ENCODE measurements at regions not wholly inside any gene's neighbourhood (a gene's known extent, or its start where the extent isn't known, plus 50 kb on each side); places are given as distances from the start of the nearest gene placed in this dataset.

DNA sequence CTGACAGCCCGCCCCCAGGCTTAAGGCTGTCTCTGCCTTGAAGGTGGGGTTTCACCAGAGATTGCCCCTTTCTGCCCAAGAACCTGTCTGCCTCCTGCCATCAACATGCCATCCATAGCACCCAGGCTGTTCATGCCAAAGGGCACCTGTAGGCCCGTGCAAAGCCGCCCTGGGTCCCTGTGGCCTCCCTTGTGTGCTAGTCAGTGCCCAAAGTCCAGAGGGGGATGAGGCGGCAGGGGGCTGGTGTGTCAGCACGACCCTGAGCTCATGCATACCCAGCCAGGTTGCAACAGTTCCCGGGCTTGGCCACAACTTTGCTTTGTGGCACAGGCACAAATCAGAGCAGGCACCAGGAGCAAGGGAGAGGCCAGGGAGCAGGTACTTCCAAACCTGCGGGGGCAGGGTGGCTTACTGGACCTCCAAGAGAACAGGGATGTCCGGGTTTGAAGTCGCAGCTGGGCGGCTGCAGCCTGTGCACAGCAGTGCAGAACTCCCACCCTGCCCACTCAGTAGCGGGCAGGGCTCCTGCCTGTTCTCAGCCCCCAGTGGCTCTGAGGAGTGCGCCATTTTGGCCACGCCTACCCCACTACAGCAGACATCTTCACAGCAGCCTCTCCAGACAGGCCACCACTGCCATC, 671.1 kb upstream of the GRM3 start:
- no peak for DNase-seq
- Histone ChIP-seq H3K9me3 (replicated peaks) (no peaks in the 10 kb centered on the region), H3K4me1 (no peaks in the 10 kb centered on the region), H3K36me3 (no peaks in the 10 kb centered on the region), H3K27me3 (no peaks in the 10 kb centered on the region), H3K27ac (no peak overlapping the region), H3K4me3 (no peak overlapping the region)

DNA sequence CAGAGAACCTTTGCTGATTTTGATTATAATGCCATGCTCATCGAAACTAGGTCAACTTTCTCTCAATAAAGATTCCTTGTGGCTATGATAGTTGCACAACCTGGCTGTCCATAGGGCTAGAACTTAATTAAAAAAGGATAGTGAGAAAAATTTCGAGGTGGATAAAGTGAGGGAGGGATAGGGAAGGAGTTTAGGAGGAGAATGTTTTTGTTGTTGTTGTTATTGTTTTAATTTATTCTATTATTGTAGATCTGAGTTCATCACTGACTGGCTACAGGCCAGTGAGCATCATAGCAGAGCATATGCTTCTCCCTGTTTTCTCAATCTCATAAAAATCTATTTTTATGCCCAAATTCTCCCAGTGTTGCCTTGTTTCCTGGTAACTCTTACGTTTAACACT, 688.7 kb upstream of the GRM3 start:
- H3K4me1 ChIP-seq: no peaks in the 10 kb centered on the region
- no peak for DNase-seq
- no peaks in the 10 kb centered on the region for H3K27me3 ChIP-seq
- no peaks in the 10 kb centered on the region for H3K9me3 ChIP-seq (replicated peaks)
- H3K4me3 ChIP-seq: no peak overlapping the region
- H3K36me3 ChIP-seq: no peaks in the 10 kb centered on the region
- no peak overlapping the region for H3K27ac ChIP-seq

DNA sequence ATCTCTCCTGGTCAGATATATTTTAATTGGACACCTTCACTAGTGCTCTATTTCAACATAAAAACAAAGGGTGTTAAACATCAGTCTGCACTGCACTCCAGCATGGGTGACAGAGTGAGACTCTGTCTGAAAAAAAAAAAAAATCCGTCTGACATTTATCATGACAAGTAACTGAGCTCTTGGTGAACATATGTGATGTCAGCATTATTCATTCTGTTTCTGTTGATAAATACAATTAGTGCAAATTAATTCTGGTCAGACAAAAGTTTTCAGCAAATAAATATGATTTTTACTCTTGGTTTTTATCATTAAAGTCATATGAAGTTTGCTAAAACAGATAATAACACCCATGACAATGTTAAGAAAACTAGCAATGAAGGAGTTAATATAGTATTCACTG, 692.8 kb upstream of the GRM3 start:
- no peak overlapping the region for H3K4me3 ChIP-seq
- H3K27ac ChIP-seq: no peak overlapping the region
- no peak for DNase-seq
- H3K36me3 ChIP-seq: no peaks in the 10 kb centered on the region
- no peaks in the 10 kb centered on the region for H3K9me3 ChIP-seq (replicated peaks)
- no peaks in the 10 kb centered on the region for H3K27me3 ChIP-seq
- no peaks in the 10 kb centered on the region for H3K4me1 ChIP-seq

DNA sequence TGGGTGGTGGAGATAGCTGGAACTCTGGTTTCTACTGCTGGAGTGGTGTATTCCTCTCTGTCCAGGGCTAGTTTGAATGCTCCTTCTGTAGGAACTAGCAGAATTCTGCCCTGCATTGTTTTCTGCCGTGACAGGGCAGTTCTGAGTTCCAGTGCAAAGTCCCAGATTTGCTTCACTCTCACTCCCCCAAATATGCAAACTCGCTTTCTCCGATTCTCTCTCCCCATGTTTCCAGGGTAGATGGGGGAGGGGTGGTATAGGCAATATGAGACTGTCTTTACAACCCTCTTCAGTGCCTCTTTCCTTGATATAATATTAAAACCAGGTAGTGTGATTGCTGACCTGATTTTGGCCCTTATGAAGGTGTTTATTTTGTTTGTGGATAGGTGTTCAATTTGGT, 693.3 kb upstream of the GRM3 start:
- Histone ChIP-seq H3K27ac (no peak overlapping the region), H3K9me3 (replicated peaks) (no peaks in the 10 kb centered on the region), H3K4me1 (no peaks in the 10 kb centered on the region), H3K4me3 (no peak overlapping the region), H3K36me3 (no peaks in the 10 kb centered on the region), H3K27me3 (no peaks in the 10 kb centered on the region)
- no peak for DNase-seq

- Histone ChIP-seq H3K27me3 (no peaks in the 10 kb centered on the region), H3K4me1 (no peaks in the 10 kb centered on the region), H3K27ac (no peak overlapping the region), H3K4me3 (no peak overlapping the region), H3K9me3 (replicated peaks) (no peaks in the 10 kb centered on the region), H3K36me3 (no peaks in the 10 kb centered on the region)
- no peak for DNase-seq
Observed at GRCh38 chr7:85947767-85948166, 695.9 kb upstream of the GRM3 start.

- H3K27me3 ChIP-seq: no peaks in the 10 kb centered on the region
Observed at GRCh38 chr7:85940798-85941197, 702.9 kb upstream of the GRM3 start.

DNA sequence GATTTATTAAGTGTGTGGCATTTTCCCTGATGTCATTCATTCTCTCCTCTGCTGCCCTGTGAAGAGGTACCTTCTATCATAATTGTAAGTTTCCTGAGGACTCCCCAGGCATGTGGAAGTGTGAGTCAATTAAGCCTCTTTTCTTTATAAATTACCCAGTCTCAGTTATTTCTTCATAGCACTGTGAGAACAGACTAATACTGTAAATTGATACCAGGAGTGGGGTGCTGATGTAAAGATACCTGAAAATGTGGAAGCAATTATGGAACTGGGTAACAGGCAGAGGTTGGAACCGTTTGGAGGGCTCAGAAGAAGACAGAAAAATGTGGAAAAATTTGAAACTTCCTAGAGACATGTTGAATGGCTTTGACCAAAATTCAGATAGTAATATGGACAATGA, 711.8 kb upstream of the GRM3 start:
- Histone ChIP-seq H3K27me3 (no peaks in the 10 kb centered on the region), H3K4me3 (no peak overlapping the region), H3K36me3 (no peaks in the 10 kb centered on the region), H3K9me3 (replicated peaks) (no peaks in the 10 kb centered on the region), H3K4me1 (no peaks in the 10 kb centered on the region), H3K27ac (no peak overlapping the region)
- DNase-seq: no peak

More at GRCh38 chr7:85940798-85941197, 702.9 kb upstream of the GRM3 start:
- Histone ChIP-seq H3K4me3 (no peak overlapping the region), H3K27ac (no peak overlapping the region), H3K9me3 (replicated peaks) (no peaks in the 10 kb centered on the region), H3K36me3 (no peaks in the 10 kb centered on the region), H3K4me1 (no peaks in the 10 kb centered on the region)
- no peak for DNase-seq

- Histone ChIP-seq H3K27me3 (no peaks in the 10 kb centered on the region), H3K9me3 (replicated peaks) (no peaks in the 10 kb centered on the region), H3K27ac (no peak overlapping the region), H3K36me3 (no peaks in the 10 kb centered on the region), H3K4me1 (no peaks in the 10 kb centered on the region), H3K4me3 (no peak overlapping the region)
- DNase-seq: no peak
Observed at GRCh38 chr7:85928500-85928899, 715.2 kb upstream of the GRM3 start.

GRCh38 chr7:85927226-85927625, 716.5 kb upstream of the GRM3 start:
- H3K27ac ChIP-seq: no peak overlapping the region
- no peak overlapping the region for H3K4me3 ChIP-seq
- no peaks in the 10 kb centered on the region for H3K36me3 ChIP-seq
- DNase-seq: no peak
- H3K4me1 ChIP-seq: no peaks in the 10 kb centered on the region
- H3K27me3 ChIP-seq: no peaks in the 10 kb centered on the region
- H3K9me3 ChIP-seq (replicated peaks): no peaks in the 10 kb centered on the region

- no peak overlapping the region for H3K27ac ChIP-seq
- no peaks in the 10 kb centered on the region for H3K27me3 ChIP-seq
- H3K4me3 ChIP-seq: no peak overlapping the region
- no peak for DNase-seq
- no peaks in the 10 kb centered on the region for H3K9me3 ChIP-seq (replicated peaks)
- H3K4me1 ChIP-seq: no peaks in the 10 kb centered on the region
- H3K36me3 ChIP-seq: no peaks in the 10 kb centered on the region
Observed at GRCh38 chr7:85924062-85924461, 719.6 kb upstream of the GRM3 start.

GRCh38 chr7:85916016-85916415, 727.7 kb upstream of the GRM3 start:
- Histone ChIP-seq H3K27me3 (no peaks in the 10 kb centered on the region), H3K4me1 (no peaks in the 10 kb centered on the region), H3K9me3 (replicated peaks) (no peaks in the 10 kb centered on the region), H3K4me3 (no peak overlapping the region), H3K36me3 (no peaks in the 10 kb centered on the region), H3K27ac (no peak overlapping the region)
- DNase-seq: no peak

DNA sequence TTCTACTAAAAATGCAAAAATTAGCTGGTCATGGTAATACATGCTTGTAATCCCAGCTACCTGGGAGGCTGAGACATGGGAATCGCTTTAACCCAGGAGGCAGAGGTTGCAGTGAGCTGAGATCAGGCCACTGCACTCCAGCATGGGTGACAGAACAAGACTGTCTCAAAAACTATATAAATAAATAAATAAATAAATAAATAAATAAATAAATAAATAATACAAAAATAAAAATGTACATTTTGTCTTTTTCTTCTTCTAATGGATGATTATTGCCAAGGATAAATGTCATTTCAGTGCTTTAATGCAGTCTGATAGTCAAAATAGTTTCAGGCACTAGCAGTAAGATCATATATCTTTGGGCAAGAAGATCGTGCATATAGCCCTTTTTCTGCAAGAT, 727.6 kb upstream of the SEMA3D start:
- no peaks in the 10 kb centered on the region for H3K27me3 ChIP-seq
- H3K4me1 ChIP-seq: no peaks in the 10 kb centered on the region
- DNase-seq: no peak
- H3K36me3 ChIP-seq: no peaks in the 10 kb centered on the region
- no peak overlapping the region for H3K4me3 ChIP-seq
- no peak overlapping the region for H3K27ac ChIP-seq
- no peaks in the 10 kb centered on the region for H3K9me3 ChIP-seq (replicated peaks)

GRCh38 chr7:85908051-85908450, 721.2 kb upstream of the SEMA3D start:
- no peaks in the 10 kb centered on the region for H3K27me3 ChIP-seq

DNA sequence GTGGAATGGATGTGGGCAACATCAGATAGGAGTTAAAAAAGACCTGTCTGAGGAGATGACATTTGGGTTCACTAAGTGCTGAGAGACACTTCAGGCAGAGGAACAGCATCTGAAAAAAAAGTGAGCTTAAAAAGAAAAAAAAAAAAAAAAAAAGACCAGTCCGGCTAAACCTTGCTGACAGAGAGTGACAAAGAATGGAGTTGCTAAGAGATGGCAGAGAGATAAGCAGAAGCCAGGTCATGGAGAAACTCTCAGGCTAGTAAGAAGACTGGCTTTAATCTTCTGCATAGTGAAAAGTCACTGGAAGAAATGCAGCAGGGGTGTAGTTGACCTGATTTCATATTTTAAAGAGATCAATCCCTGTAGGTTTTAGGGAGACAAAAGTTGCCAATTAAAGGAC, 711.1 kb upstream of the SEMA3D start:
- no peaks in the 10 kb centered on the region for H3K4me1 ChIP-seq
- DNase-seq: no peak
- H3K4me3 ChIP-seq: no peak overlapping the region
- H3K36me3 ChIP-seq: no peaks in the 10 kb centered on the region
- no peak overlapping the region for H3K27ac ChIP-seq
- H3K27me3 ChIP-seq: peaks cover 3% of the 10 kb centered on the region
- H3K9me3 ChIP-seq (replicated peaks): no peaks in the 10 kb centered on the region

More at GRCh38 chr7:85908051-85908450, 721.2 kb upstream of the SEMA3D start:
- Histone ChIP-seq H3K4me3 (no peak overlapping the region), H3K9me3 (replicated peaks) (no peaks in the 10 kb centered on the region), H3K4me1 (no peaks in the 10 kb centered on the region), H3K27ac (no peak overlapping the region), H3K36me3 (no peaks in the 10 kb centered on the region)
- no peak for DNase-seq

- Histone ChIP-seq H3K9me3 (replicated peaks) (no peaks in the 10 kb centered on the region), H3K36me3 (no peaks in the 10 kb centered on the region), H3K27ac (no peak overlapping the region), H3K27me3 (peaks cover 3% of the 10 kb centered on the region), H3K4me3 (no peak overlapping the region), H3K4me1 (no peaks in the 10 kb centered on the region)
- DNase-seq: no peak
Observed at GRCh38 chr7:85896531-85896930, 709.7 kb upstream of the SEMA3D start.

DNA sequence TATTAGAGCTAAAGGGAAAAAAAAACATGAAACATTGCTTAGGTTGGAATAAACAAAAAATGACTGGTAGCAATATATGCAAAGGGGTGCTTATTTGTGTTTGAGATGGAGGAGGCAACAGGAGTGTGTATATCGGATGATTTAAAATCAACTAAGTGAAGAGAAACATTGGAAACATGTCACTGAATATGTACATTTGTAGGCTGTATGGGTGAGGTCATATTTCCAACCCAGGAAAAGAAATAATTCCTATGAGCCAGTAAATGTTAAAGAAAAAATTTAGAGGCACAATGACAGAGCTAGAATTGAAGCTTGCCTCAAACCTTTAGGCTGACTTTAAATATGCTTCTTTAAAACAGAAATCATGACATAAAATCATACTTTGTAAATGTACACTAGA, 709.0 kb upstream of the SEMA3D start:
- Histone ChIP-seq H3K4me3 (no peak overlapping the region), H3K36me3 (no peaks in the 10 kb centered on the region), H3K27ac (no peak overlapping the region), H3K9me3 (replicated peaks) (no peaks in the 10 kb centered on the region), H3K4me1 (no peaks in the 10 kb centered on the region), H3K27me3 (peaks cover 3% of the 10 kb centered on the region)
- no peak for DNase-seq
